A673 (cell line): ENCODE measurements at regions not wholly inside any gene's neighbourhood (a gene's known extent, or its start where the extent isn't known, plus 50 kb on each side); places are given as distances from the start of the nearest gene placed in this dataset.

Experiments used
- EZH2 ChIP-seq: fragments of 200-600 bp; sonication (generic); IDR thresholded peaks from 2 replicates; pipeline ENCODE4 v1.6.1; 2017; ENCODE audit warnings: borderline replicate concordance, low read depth, mild to moderate bottlenecking, mixed read lengths, antibody characterized with exemption, low read length; ENCODE audit not compliant: poor library complexity, severe bottlenecking
- TF ChIP-seq, protein P1 (sequence below): fragments of 300-800, 200-600 bp; sonication (generic); conservative IDR thresholded peaks from 2 replicates; pipeline ENCODE4 v1.5.1; 2017; ENCODE audit warnings: low read depth, mild to moderate bottlenecking, antibody characterized with exemption, low read length, moderate library complexity, mixed read lengths

DNA sequence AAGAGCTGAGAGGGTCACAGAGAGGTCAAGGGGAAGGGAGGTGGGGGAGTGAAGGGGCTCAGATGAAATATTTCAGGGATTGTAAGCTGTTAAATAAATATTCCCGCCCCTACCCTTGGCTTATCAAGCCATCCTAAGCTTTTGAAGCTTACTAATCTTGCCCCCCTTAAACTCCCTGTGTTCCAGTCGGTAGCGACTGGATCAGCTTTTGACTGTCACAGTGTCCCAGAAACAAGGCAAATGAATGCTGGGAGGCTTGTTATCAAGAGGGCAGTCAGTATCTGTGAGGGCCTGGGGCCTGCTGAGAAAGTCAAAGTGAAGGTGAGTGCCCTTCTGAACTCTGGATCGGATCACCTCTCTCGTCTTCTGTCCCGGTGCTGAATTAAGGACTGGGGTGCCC lies 128.1 kb downstream of the DACT1 start:
- TF ChIP-seq, protein P1, sequence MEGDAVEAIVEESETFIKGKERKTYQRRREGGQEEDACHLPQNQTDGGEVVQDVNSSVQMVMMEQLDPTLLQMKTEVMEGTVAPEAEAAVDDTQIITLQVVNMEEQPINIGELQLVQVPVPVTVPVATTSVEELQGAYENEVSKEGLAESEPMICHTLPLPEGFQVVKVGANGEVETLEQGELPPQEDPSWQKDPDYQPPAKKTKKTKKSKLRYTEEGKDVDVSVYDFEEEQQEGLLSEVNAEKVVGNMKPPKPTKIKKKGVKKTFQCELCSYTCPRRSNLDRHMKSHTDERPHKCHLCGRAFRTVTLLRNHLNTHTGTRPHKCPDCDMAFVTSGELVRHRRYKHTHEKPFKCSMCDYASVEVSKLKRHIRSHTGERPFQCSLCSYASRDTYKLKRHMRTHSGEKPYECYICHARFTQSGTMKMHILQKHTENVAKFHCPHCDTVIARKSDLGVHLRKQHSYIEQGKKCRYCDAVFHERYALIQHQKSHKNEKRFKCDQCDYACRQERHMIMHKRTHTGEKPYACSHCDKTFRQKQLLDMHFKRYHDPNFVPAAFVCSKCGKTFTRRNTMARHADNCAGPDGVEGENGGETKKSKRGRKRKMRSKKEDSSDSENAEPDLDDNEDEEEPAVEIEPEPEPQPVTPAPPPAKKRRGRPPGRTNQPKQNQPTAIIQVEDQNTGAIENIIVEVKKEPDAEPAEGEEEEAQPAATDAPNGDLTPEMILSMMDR: no peak
- TF ChIP-seq EZH2: no peak
